ENCODE measurements at regions not wholly inside any gene's neighbourhood (a gene's known extent, or its start where the extent isn't known, plus 50 kb on each side); places are given as distances from the start of the nearest gene placed in this dataset.

- TF ChIP-seq ATF3 (IDR thresholded peaks at IDR 0.05; ENCODE audit: insufficient read depth, low read depth, low read length) (no peak), EGR1 (IDR thresholded peaks at IDR 0.05; ENCODE audit: borderline replicate concordance, low read depth, low read length) (no peak), MAFK (IDR thresholded peaks at IDR 0.05; ENCODE audit: low read depth, low read length) (no peak), SIRT6 (IDR thresholded peaks at IDR 0.05; ENCODE audit: low read length) (no peak)
Measured at GRCh38 chr3:21893242-21893641, 142.2 kb upstream of the ZNF385D start (continued).

All from H1 (cell line).